ENCODE measurements at regions not wholly inside any gene's neighbourhood (a gene's known extent, or its start where the extent isn't known, plus 50 kb on each side); places are given as distances from the start of the nearest gene placed in this dataset.

DNA sequence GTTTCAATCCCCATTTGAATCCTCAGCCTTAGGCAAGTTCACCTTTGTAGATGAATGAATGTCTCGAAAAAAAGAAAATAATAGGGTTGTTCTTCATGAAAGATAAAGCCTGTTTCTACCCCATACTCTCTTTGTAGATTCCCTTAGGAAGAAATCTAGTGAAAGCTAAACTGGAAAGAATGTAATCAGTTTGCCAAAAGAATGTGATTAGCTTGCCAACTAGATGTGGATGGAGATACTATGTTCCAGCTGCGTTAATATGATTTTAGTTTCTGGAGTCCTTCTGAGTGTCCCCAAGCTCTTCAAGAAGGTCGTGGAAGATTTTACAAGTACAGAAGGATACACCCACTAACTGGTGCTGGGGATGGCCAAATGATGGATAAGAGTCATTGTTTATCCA, 162.3 kb upstream of the EDNRA start:
- no peak for ATAC-seq
- TF ChIP-seq POLR2A (IDR thresholded peaks at IDR 0.05), result no peak
- TF ChIP-seq, protein P1, sequence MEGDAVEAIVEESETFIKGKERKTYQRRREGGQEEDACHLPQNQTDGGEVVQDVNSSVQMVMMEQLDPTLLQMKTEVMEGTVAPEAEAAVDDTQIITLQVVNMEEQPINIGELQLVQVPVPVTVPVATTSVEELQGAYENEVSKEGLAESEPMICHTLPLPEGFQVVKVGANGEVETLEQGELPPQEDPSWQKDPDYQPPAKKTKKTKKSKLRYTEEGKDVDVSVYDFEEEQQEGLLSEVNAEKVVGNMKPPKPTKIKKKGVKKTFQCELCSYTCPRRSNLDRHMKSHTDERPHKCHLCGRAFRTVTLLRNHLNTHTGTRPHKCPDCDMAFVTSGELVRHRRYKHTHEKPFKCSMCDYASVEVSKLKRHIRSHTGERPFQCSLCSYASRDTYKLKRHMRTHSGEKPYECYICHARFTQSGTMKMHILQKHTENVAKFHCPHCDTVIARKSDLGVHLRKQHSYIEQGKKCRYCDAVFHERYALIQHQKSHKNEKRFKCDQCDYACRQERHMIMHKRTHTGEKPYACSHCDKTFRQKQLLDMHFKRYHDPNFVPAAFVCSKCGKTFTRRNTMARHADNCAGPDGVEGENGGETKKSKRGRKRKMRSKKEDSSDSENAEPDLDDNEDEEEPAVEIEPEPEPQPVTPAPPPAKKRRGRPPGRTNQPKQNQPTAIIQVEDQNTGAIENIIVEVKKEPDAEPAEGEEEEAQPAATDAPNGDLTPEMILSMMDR (IDR thresholded peaks at IDR 0.05), result no peak
- no peaks in the 10 kb centered on the region for H3K27me3 ChIP-seq
- 35% methylated on average over 3 of the region's 3 CpGs for WGBS (ENCODE audit: insufficient coverage, low coverage, low lambda C conversion rate, missing lambda C conversion rate)
- no peak overlapping the region for H3K4me3 ChIP-seq
- H3K27ac ChIP-seq, result no peak overlapping the region
- no peaks in the 10 kb centered on the region for H3K9me3 ChIP-seq
- H3K4me1 ChIP-seq, result no peaks in the 10 kb centered on the region
- H3K36me3 ChIP-seq, result no peaks in the 10 kb centered on the region
- intact Hi-C loops (cut with DNase I), result no loop called here
- DNase-seq, result no peak

DNA sequence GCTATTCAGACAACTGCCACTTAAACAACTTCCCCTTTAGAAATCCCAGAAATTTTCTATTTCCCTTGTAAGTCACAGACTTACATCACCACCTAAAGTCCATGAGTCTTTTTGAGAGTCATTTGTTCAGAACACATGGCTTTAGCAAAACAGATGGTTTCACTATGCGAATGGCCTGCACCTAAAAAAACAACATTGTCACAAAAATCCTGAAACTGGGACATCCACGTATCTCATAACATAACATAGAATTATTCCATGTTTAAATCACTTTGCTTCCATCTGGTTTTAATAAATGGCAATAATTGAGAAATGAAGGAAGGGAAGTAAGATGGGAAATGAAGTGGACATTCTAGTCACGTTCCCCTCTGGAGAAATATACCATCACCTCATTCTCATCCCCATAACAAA, 155.3 kb upstream of the EDNRA start:
- no peak overlapping the region for H3K4me3 ChIP-seq
- H3K36me3 ChIP-seq, result no peaks in the 10 kb centered on the region
- DNase-seq (no peak), ATAC-seq (no peak)
- WGBS (ENCODE audit: insufficient coverage, low coverage, low lambda C conversion rate, missing lambda C conversion rate), result 60% methylated on average over 3 of the region's 3 CpGs
- TF ChIP-seq POLR2A (IDR thresholded peaks at IDR 0.05), result no peak
- TF ChIP-seq, protein P1 (IDR thresholded peaks at IDR 0.05), result no peak
- no peaks in the 10 kb centered on the region for H3K9me3 ChIP-seq
- no peaks in the 10 kb centered on the region for H3K4me1 ChIP-seq
- H3K27me3 ChIP-seq, result no peaks in the 10 kb centered on the region
- no peak overlapping the region for H3K27ac ChIP-seq
- intact Hi-C loops (cut with DNase I), result no loop called here

DNA sequence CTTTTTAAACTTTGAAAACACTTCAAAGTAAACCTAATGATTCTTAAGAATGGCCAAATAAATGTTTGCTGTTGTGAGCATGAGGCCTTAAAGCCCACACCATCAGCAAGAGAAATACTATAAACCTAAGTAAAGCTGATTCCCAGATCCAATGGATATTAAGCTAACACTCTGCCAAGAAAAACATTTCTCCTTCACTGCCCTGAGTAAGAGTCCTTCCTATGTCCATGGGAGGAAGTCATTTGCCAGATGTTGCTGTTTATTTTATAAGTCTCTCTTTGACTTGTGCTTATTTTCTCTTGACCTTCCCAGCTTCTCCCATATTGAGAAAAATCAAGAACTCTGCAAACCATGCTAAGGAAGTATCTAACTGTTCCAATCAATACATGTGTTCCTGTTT, 154.3 kb upstream of the EDNRA start:
- ATAC-seq, result no peak
- H3K27ac ChIP-seq, result no peak overlapping the region
- no peaks in the 10 kb centered on the region for H3K4me1 ChIP-seq
- no peak for TF ChIP-seq POLR2A (IDR thresholded peaks at IDR 0.05)
- TF ChIP-seq, protein P1 (IDR thresholded peaks at IDR 0.05), result no peak
- H3K36me3 ChIP-seq, result no peaks in the 10 kb centered on the region
- no peaks in the 10 kb centered on the region for H3K27me3 ChIP-seq
- H3K9me3 ChIP-seq, result no peaks in the 10 kb centered on the region
- DNase-seq, result no peak
- H3K4me3 ChIP-seq, result no peak overlapping the region
- intact Hi-C loops (cut with DNase I), result no loop called here

DNA sequence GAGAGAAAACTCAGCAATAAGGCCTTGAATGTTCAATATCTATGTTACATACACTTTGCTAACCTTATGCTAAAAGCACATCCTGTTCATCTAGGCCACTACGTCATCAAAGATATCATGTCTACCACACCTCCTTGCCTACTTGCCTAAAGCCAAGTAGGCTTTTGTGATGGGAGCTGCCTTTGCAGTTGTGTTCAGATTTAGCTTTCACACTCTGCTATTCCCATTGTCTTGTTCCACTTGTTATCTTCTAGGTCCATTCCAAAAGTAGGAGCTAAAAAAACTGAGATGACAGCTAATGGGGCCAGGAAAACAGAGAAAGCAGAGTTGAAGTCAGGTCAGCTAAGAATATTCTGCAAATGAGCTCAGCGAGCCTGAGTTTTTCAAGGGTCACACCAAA, 153.6 kb upstream of the EDNRA start:
- no peaks in the 10 kb centered on the region for H3K4me1 ChIP-seq
- ATAC-seq, result no peak
- H3K27me3 ChIP-seq, result no peaks in the 10 kb centered on the region
- no peak for DNase-seq
- intact Hi-C loops (cut with DNase I), result no loop called here
- TF ChIP-seq, protein P1 (IDR thresholded peaks at IDR 0.05), result no peak
- no peak for TF ChIP-seq POLR2A (IDR thresholded peaks at IDR 0.05)
- H3K9me3 ChIP-seq, result no peaks in the 10 kb centered on the region
- H3K36me3 ChIP-seq, result no peaks in the 10 kb centered on the region
- 65% methylated on average over 2 of the region's 2 CpGs for WGBS (ENCODE audit: insufficient coverage, low coverage, low lambda C conversion rate, missing lambda C conversion rate)
- H3K27ac ChIP-seq, result no peak overlapping the region
- H3K4me3 ChIP-seq, result no peak overlapping the region

DNA sequence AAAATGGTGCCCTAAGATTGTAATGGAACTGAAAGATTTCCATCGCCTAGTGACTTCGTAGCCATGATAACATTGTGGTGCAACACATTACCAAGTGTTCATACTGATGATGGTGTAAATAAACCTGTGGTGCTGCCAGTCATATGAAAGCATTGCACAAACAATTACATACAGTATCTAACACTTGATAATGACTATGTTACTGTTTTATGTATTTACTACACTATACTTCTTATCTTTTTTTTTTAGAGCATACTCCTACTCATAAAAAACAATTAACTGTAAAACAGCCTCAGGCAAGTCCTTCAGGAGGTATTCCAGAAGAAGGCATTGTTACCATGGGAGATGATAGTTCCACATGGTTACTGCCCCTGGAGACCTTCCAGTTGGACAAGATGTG, 152.7 kb upstream of the EDNRA start:
- Histone ChIP-seq H3K27ac (no peak overlapping the region), H3K27me3 (no peaks in the 10 kb centered on the region), H3K9me3 (no peaks in the 10 kb centered on the region), H3K4me1 (no peaks in the 10 kb centered on the region), H3K4me3 (no peak overlapping the region), H3K36me3 (no peaks in the 10 kb centered on the region)
- DNase-seq (no peak), ATAC-seq (no peak)
- no peak for TF ChIP-seq POLR2A (IDR thresholded peaks at IDR 0.05)
- TF ChIP-seq, protein P1 (IDR thresholded peaks at IDR 0.05), result no peak
- intact Hi-C loops (cut with DNase I), result no loop called here
- 83% methylated on average over 2 of the region's 2 CpGs for WGBS (ENCODE audit: insufficient coverage, low coverage, low lambda C conversion rate, missing lambda C conversion rate)
